Hepatocyte (in vitro differentiated cells): ENCODE measurements at regions not wholly inside any gene's neighbourhood (a gene's known extent, or its start where the extent isn't known, plus 50 kb on each side); places are given as distances from the start of the nearest gene placed in this dataset.

ENCODE experiments used
- CTCF ChIP-seq: fragments of 200-600 bp; sonication (generic); IDR thresholded peaks from 2 replicates; pipeline ENCODE4 v1.5.1; 2016; ENCODE audit warnings: antibody characterized with exemption, mild to moderate bottlenecking; ENCODE audit not compliant: poor library complexity
- EZH2 ChIP-seq: fragments of 200-600 bp; sonication (generic); IDR thresholded peaks from 2 replicates; pipeline ENCODE4 v1.6.1; 2016; ENCODE audit warnings: antibody characterized with exemption, mild to moderate bottlenecking, borderline replicate concordance
- EZH2phosphoT487 ChIP-seq: fragments of 200-600 bp; sonication (generic); IDR thresholded peaks from one replicate; pipeline ENCODE4 v1.6.1; 2018; ENCODE audit warnings: antibody characterized with exemption, mild to moderate bottlenecking, low read depth, moderate library complexity; ENCODE audit not compliant: unreplicated experiment, severe bottlenecking

- TF ChIP-seq CTCF (no peak), EZH2phosphoT487 (no peak), EZH2 (no peak)
Measured at GRCh38 chrX:130482871-130483270, 81.1 kb downstream of the RBMX2 start.
